Adrenal gland (tissue), 9 donors: ENCODE measurements at regions not wholly inside any gene's neighbourhood (a gene's known extent, or its start where the extent isn't known, plus 50 kb on each side); places are given as distances from the start of the nearest gene placed in this dataset.

ENCODE experiments used
- DNase-seq, 7 donors: peaks; one replicate each; pipeline ENCODE4 v3.0.0-alpha.2; 2019 to 2020
- H3K27ac ChIP-seq, 5 donors: fragments of 200-600 bp; sonication (generic) in 4 of 5; 1 replicate in 3 of 5; 2 replicates in 2 of 5; pipeline versions ENCODE4 v1.5.1 to v1.8.0; 2016 to 2020; ENCODE audit warnings: mild to moderate bottlenecking in 1 of 5
- H3K27me3 ChIP-seq: fragments of 200-600 bp; 2 replicates; pipeline ENCODE4 v1.8.0; 2021
- H3K36me3 ChIP-seq, 2 donors: fragments of 200-600 bp; replicated peaks in 1 of 2; 1 replicate in 1 of 2; 2 replicates in 1 of 2; pipeline versions ENCODE4 v1.5.1 to v1.8.0; 2018 to 2022
- H3K4me1 ChIP-seq, 2 donors: fragments of 200-600 bp; replicated peaks in 1 of 2; 1 replicate in 1 of 2; 2 replicates in 1 of 2; pipeline versions ENCODE4 v1.5.1 to v1.8.0; 2018 to 2021
- H3K4me3 ChIP-seq, 4 donors: fragments of 200-600 bp; sonication (generic) in 3 of 4; one replicate each; pipeline ENCODE4 v1.5.1; 2016 to 2018
- H3K9me3 ChIP-seq, 3 donors: fragments of 200-600 bp; sonication (generic) in 1 of 3; replicated peaks in 1 of 3; 1 replicate in 2 of 3; 2 replicates in 1 of 3; pipeline versions ENCODE4 v1.5.1 to v1.8.0; 2016 to 2021
- CTCF ChIP-seq, 6 experiments: fragments of 450-650 bp in 4 of 6; fragments of 200-600 bp in 2 of 6; sonication (generic) in 1 of 6; IDR thresholded peaks; 1 replicate in 5 of 6; 2 replicates in 1 of 6; pipeline versions ENCODE4 v1.5.1 to v1.8.0; 2016 to 2021; ENCODE audit warnings: antibody characterized with exemption in 6 of 6, mild to moderate bottlenecking in 2 of 6, moderate library complexity in 1 of 6
- POLR2A ChIP-seq, 2 donors: fragments of 450-650 bp; IDR thresholded peaks; one replicate each; pipeline ENCODE4 v1.6.1; 2017; ENCODE audit warnings: antibody characterized with exemption in 2 of 2, mild to moderate bottlenecking in 2 of 2, moderate library complexity in 1 of 2
- WGBS, 4 donors: extraction: QIAGEN DNeasy Blood & Tissue Kit in 2 of 4; methylation state at CpG; one replicate each; pipeline versions ENCODE4 v1.1.5 to v1.1.7; 2013 to 2017; 5-methylcytosine and 5-hydroxymethylcytosine counted together
- intact Hi-C, 2 donors: fragments of 100-400 bp; cut with DNase I; formaldehyde crosslinking; loops; one replicate each; pipeline versions ENCODE4 v1.14.1 to v1.15.0; 2022 to 2023
- donor health status: healthy with polysubstance abuse.
- donor health status: Bipolar disorder and iron deficiency.
- donor health status: DM: yes; HTN: yes; CAD: no.
- donor health status: DM: no; HTN: no; CAD: no.
- donor health status: DM: no; HTN: no; CAD: no.

GRCh38 chr10:7075851-7076250, 335.0 kb downstream of the SFMBT2 start:
- no peaks in the 10 kb centered on the region for H3K4me1 ChIP-seq
- H3K36me3 ChIP-seq, result no peaks in the 10 kb centered on the region
- no peak overlapping the region for H3K4me3 ChIP-seq
- DNase-seq, result no peak
- TF ChIP-seq CTCF (IDR thresholded peaks at IDR 0.05) (no peak), POLR2A (IDR thresholded peaks at IDR 0.05) (no peak)
- no peak overlapping the region for H3K27ac ChIP-seq
- WGBS, 4 donors, result 57 to 76% (median 70%) methylated on average over 7 of the region's 7 CpGs
- intact Hi-C loops, result no loop called here
- no peaks in the 10 kb centered on the region for H3K27me3 ChIP-seq
- no peaks in the 10 kb centered on the region for H3K9me3 ChIP-seq

GRCh38 chr10:7075110-7075509, 335.7 kb downstream of the SFMBT2 start:
- Histone ChIP-seq H3K4me3 (no peak overlapping the region), H3K4me1 (no peaks in the 10 kb centered on the region), H3K36me3 (no peaks in the 10 kb centered on the region), H3K27ac (no peak overlapping the region), H3K27me3 (no peaks in the 10 kb centered on the region), H3K9me3 (no peaks in the 10 kb centered on the region)
- WGBS, 4 donors, result 54 to 66% (median 62%) methylated on average over 5 of the region's 5 CpGs
- TF ChIP-seq CTCF (IDR thresholded peaks at IDR 0.05) (no peak), POLR2A (IDR thresholded peaks at IDR 0.05) (no peak)
- no peak for DNase-seq
- intact Hi-C loops, result no loop called here

- no peak for TF ChIP-seq POLR2A (IDR thresholded peaks at IDR 0.05)
- no peak for TF ChIP-seq CTCF (IDR thresholded peaks at IDR 0.05)
- H3K4me3 ChIP-seq, result no peak overlapping the region
- 61 to 71% (median 69%) methylated on average over 2 of the region's 2 CpGs for WGBS, 4 donors
- no peaks in the 10 kb centered on the region for H3K4me1 ChIP-seq
- intact Hi-C loops, result no loop called here
- DNase-seq, result no peak
- H3K27ac ChIP-seq, result no peak overlapping the region
- no peaks in the 10 kb centered on the region for H3K27me3 ChIP-seq
- no peaks in the 10 kb centered on the region for H3K36me3 ChIP-seq
- no peaks in the 10 kb centered on the region for H3K9me3 ChIP-seq
Observed at GRCh38 chr10:7071421-7071820, 339.4 kb downstream of the SFMBT2 start.

- intact Hi-C loops, result no loop called here
- no peaks in the 10 kb centered on the region for H3K4me1 ChIP-seq
- no peaks in the 10 kb centered on the region for H3K36me3 ChIP-seq
- no peak overlapping the region for H3K4me3 ChIP-seq
- WGBS, 4 donors, result 69 to 78% (median 73%) methylated on average over 2 of the region's 2 CpGs
- no peaks in the 10 kb centered on the region for H3K9me3 ChIP-seq
- H3K27me3 ChIP-seq, result no peaks in the 10 kb centered on the region
- H3K27ac ChIP-seq, result no peak overlapping the region
- no peak for DNase-seq
- TF ChIP-seq CTCF (IDR thresholded peaks at IDR 0.05) (no peak), POLR2A (IDR thresholded peaks at IDR 0.05) (no peak)
Observed at GRCh38 chr10:7070950-7071349, 339.9 kb downstream of the SFMBT2 start.
